ENCODE measurements at regions not wholly inside any gene's neighbourhood (a gene's known extent, or its start where the extent isn't known, plus 50 kb on each side); places are given as distances from the start of the nearest gene placed in this dataset.

- Histone ChIP-seq H3K9ac (ENCODE audit: low read length) (no peak overlapping the region), H3K9me3 (ENCODE audit: low read length) (no peaks in the 10 kb centered on the region), H3K27ac (ENCODE audit: low read length) (no peak overlapping the region), H3K4me2 (ENCODE audit: low read length) (no peak overlapping the region), H3K79me2 (replicated peaks; ENCODE audit: insufficient read depth, low read length) (no peaks in the 10 kb centered on the region), H3K4me3 (ENCODE audit: low read length) (no peak overlapping the region), H3K9me2 (ENCODE audit: insufficient read depth, low read length) (no peaks in the 10 kb centered on the region), H4K20me1 (ENCODE audit: insufficient read depth) (no peaks in the 10 kb centered on the region), H3K36me3 (ENCODE audit: insufficient read depth, low read length) (no peaks in the 10 kb centered on the region), H3F3A (ENCODE audit: insufficient read depth, low read length, poor library complexity, severe bottlenecking) (no peaks in the 10 kb centered on the region), H2AFZ (ENCODE audit: low read depth, low read length) (no peak overlapping the region), H3K27me3 (ENCODE audit: insufficient read depth, low read depth, low read length) (no peaks in the 10 kb centered on the region)
- TF ChIP-seq POLR2AphosphoS5 (IDR thresholded peaks at IDR 0.05) (no peak), SMC3 (conservative IDR thresholded peaks at IDR 0.05; ENCODE audit: poor library complexity) (no peak), MXI1 (conservative IDR thresholded peaks at IDR 0.05; ENCODE audit: poor library complexity, severe bottlenecking) (no peak), REST (IDR thresholded peaks at IDR 0.05; ENCODE audit: borderline replicate concordance) (no peak), EZH2 (IDR thresholded peaks at IDR 0.05; ENCODE audit: borderline replicate concordance, insufficient read depth, low read length, poor library complexity, severe bottlenecking) (no peak), CTCF (IDR thresholded peaks at IDR 0.05; ENCODE audit: poor library complexity, severe bottlenecking) (no peak), TAF1 (IDR thresholded peaks at IDR 0.05; ENCODE audit: low read depth) (no peak), EP300 (conservative IDR thresholded peaks at IDR 0.05; ENCODE audit: poor library complexity, severe bottlenecking) (no peak), RAD21 (conservative IDR thresholded peaks at IDR 0.05) (no peak)
Observed at GRCh38 chr1:187762118-187762517, 933.4 kb downstream of the PLA2G4A start.

- H3K36me3 ChIP-seq (ENCODE audit: insufficient read depth, low read length): no peaks in the 10 kb centered on the region
- no peak overlapping the region for H3K9ac ChIP-seq (ENCODE audit: low read length)
- TF ChIP-seq RAD21 (conservative IDR thresholded peaks at IDR 0.05) (no peak), EP300 (conservative IDR thresholded peaks at IDR 0.05; ENCODE audit: poor library complexity, severe bottlenecking) (peak; percentile 27), POLR2AphosphoS5 (IDR thresholded peaks at IDR 0.05) (peak; percentile 57)
- no peaks in the 10 kb centered on the region for H3K9me2 ChIP-seq (ENCODE audit: insufficient read depth, low read length)
- no peaks in the 10 kb centered on the region for H3F3A ChIP-seq (ENCODE audit: insufficient read depth, low read length, poor library complexity, severe bottlenecking)
- H3K9me3 ChIP-seq (ENCODE audit: low read length): no peaks in the 10 kb centered on the region
- no peaks in the 10 kb centered on the region for H3K79me2 ChIP-seq (replicated peaks; ENCODE audit: insufficient read depth, low read length)
- no peak overlapping the region for H3K27ac ChIP-seq (ENCODE audit: low read length)
- no peaks in the 10 kb centered on the region for H4K20me1 ChIP-seq (ENCODE audit: insufficient read depth)
- no peak overlapping the region for H3K4me2 ChIP-seq (ENCODE audit: low read length)
- no peak overlapping the region for H2AFZ ChIP-seq (ENCODE audit: low read depth, low read length)
- no peak overlapping the region for H3K4me3 ChIP-seq (ENCODE audit: low read length)
- no peaks in the 10 kb centered on the region for H3K27me3 ChIP-seq (ENCODE audit: insufficient read depth, low read depth, low read length)
Observed at GRCh38 chr1:187763465-187763864, 934.7 kb downstream of the PLA2G4A start.

GRCh38 chr1:187763976-187764375 is 935.2 kb downstream of the PLA2G4A start:
- Histone ChIP-seq H4K20me1 (ENCODE audit: insufficient read depth) (no peaks in the 10 kb centered on the region), H3K4me3 (ENCODE audit: low read length) (no peak overlapping the region), H3K27me3 (ENCODE audit: insufficient read depth, low read depth, low read length) (no peaks in the 10 kb centered on the region), H3K27ac (ENCODE audit: low read length) (no peak overlapping the region), H3K9me2 (ENCODE audit: insufficient read depth, low read length) (no peaks in the 10 kb centered on the region), H2AFZ (ENCODE audit: low read depth, low read length) (no peak overlapping the region), H3K79me2 (replicated peaks; ENCODE audit: insufficient read depth, low read length) (no peaks in the 10 kb centered on the region), H3F3A (ENCODE audit: insufficient read depth, low read length, poor library complexity, severe bottlenecking) (no peaks in the 10 kb centered on the region), H3K36me3 (ENCODE audit: insufficient read depth, low read length) (no peaks in the 10 kb centered on the region), H3K4me2 (ENCODE audit: low read length) (no peak overlapping the region), H3K9ac (ENCODE audit: low read length) (no peak overlapping the region), H3K9me3 (ENCODE audit: low read length) (no peaks in the 10 kb centered on the region)
- TF ChIP-seq REST (IDR thresholded peaks at IDR 0.05; ENCODE audit: borderline replicate concordance) (no peak), RAD21 (conservative IDR thresholded peaks at IDR 0.05) (no peak), EP300 (conservative IDR thresholded peaks at IDR 0.05; ENCODE audit: poor library complexity, severe bottlenecking) (no peak), TAF1 (IDR thresholded peaks at IDR 0.05; ENCODE audit: low read depth) (no peak)
